ENCODE measurements at regions not wholly inside any gene's neighbourhood (a gene's known extent, or its start where the extent isn't known, plus 50 kb on each side); places are given as distances from the start of the nearest gene placed in this dataset.
"Not testable (repeated sequence)": the region's sequence is repeated elsewhere in the genome, so short reads cannot be mapped to it uniquely, and the experiment has no call there.

DNA sequence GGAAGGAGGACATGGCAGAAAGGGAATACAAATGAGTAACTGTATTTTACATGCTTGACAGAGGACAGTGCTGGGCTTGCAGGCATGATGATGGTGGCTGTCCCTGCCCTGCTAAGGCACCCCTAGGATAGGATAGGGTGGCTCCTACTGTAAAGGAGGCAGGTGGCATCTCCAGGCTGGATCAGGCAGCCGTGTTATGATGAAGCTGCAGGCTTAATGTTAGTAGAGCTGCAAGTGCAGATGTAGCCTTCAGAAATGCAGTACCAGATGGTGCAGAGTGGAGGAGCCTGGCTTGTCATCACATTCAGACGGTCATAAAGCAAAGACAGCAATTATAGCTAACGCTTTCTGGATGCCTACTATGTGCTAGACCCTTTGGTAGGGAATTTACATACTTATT, 287.9 kb upstream of the PODXL start:
- no peak for DNase-seq

- DNase-seq, result no peak
Measured at GRCh38 chr7:131843898-131844331, 287.5 kb upstream of the PODXL start.

GRCh38 chr7:131839967-131840690, 283.7 kb upstream of the PODXL start:
- no peak for DNase-seq

GRCh38 chr7:131836733-131837132, 280.3 kb upstream of the PODXL start:
- no peak for DNase-seq

- no peak for DNase-seq
Measured at GRCh38 chr7:131835141-131835540, 278.7 kb upstream of the PODXL start.

- DNase-seq, result no peak
Measured at GRCh38 chr7:131830681-131831080, 274.3 kb upstream of the PODXL start.

- no peak for DNase-seq
Measured at GRCh38 chr7:131829947-131830558, 273.6 kb upstream of the PODXL start.

DNA sequence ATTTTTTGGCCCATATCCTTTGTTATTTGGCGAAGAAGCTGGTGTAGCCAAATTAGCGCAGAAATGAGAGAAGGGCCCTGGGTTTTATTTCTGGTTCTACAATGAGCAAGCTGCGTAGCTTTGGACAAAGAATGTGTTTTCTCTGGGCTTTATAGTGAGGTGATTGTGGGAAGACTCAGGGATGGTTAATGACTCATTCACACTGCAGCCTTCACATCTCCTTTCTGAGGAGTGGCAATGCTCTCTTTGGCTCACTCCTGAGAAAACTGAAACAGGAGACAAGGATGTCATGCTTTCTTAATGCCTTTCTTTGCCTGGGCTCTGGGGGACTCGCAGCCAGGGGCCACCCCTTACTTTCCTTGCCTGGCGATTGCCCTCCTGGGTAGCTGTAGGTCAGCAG, 271.0 kb upstream of the PODXL start:
- no peak for DNase-seq

DNA sequence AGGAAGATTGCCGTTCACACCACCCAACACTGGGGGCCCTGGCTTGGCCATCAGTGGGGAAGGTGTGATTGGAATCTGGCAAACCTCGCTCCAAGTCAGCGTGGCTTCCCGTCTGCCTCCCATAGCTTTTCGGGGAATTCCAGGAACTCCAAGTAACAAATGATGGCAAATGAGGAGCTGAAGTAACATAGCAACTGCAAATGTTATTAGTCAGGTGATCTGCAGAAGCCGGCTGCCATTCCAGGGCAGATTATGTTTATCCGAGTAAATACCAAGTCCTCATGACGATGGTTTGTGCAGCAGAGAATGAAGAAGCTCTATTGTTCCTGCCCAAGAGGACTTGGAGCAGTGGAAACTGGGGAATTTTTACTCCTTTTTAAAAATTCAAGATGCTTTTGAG, 270.5 kb upstream of the PODXL start:
- DNase-seq, result no peak

DNA sequence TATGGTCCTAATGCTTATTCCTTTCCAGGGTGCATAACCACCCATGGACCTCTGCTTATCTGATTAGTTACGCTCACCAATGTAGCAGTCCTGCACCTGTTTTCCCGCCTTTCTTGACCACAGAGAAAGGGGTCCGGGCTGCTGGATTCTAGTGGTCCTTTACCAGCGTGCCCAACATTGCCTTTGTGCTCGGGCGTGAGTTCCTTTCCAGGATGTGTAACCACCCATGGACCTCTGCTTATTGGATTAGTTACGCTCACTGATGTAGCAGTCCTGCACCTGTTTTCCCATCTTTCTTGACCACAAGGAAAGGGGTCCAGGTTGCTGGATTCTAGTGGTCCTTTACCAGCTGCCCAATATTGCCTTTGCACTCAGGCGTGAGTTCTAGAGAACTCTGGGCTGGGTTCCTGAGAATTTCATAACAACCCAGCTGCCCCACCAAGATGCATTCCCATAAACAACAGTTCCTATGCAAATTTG, 267.6 kb upstream of the PODXL start:
- DNase-seq, result not testable (repeated sequence)

DNA sequence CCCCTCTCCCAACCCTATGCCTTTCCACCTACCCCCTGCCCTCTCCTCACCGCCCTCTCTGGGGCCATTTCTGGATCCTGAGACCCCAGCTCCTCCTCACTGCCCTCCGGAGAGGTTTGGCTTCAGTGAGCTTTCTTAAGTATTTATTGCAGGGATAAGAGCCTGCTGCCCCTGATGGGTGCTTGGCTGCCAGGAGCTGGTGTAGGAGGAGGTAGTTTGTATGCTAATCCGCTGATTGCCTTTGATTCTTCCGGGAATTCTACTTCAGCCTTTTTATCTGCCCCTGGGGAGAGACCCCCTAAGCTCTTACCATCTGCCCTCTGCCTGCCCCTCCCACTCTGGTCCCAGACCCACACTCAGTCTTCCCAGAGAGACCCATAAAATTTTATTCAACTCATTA, 263.5 kb upstream of the PODXL start:
- no peak for DNase-seq

DNA sequence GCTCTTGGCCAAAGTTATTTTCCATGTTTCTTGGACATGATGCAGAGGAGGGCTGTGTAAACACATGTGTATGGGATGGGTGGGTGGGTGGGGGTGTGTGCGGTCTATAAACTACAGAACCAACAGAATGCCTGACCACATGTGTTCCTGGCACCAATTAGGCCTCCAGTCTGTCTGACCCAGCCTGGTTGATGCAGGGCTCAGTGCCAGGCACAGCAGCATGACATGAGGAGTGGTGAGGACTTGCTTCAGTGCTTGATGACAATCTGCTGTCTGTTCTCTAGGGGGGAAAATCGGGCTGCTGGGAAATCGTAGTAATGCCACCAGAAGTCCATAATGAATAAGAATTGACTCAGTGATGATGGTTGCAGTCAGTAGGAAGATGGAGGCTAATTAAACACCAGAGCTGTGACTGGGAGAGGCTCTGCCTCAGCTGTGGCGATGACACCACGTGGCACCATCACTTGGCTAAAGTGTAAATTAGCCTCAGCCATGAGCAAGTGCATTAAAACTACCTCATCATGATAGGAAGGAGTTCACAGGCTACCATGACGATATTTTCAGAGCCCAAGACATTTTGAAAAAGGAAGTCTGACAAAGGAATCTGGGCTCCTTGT, 260.1 kb upstream of the PODXL start:
- DNase-seq, result no peak

DNA sequence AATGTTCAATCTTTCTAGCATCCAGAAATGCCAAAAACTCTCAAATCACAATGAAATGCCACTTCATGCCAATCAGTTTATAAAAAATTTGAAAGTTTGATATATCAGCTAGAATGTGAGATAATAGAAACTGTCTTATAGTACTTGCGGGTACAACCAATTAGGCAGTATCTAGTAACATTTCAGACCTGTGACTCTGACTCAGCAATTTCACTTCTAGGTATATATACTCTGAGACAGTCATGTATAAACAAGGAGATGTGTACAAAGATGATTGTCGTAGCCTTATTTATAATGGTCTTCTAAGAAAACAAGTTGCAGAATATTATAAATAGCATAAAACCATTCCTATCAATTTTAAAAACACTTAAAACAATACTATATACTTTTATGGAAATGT, 252.3 kb upstream of the PODXL start:
- DNase-seq, result no peak

DNA sequence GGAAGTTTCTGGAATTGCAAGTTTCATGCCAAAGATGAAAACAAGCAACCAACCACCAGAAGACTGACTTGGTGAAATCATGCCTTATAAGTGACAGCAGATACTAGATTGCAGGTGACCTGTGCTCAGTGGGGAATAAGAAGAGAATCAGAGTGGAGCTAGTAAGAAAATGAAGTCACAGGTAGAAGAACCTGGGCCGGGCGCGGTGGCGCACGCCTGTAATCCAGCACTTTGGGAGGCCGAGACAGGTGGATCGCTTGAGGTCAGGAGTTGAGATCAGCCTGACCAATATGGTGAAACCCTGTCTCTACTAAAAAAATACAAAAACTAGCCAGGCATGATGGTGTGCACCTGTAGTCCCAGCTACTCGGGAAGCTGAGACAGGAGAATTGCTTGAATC, 251.7 kb upstream of the PODXL start:
- DNase-seq, result not testable (repeated sequence)

DNA sequence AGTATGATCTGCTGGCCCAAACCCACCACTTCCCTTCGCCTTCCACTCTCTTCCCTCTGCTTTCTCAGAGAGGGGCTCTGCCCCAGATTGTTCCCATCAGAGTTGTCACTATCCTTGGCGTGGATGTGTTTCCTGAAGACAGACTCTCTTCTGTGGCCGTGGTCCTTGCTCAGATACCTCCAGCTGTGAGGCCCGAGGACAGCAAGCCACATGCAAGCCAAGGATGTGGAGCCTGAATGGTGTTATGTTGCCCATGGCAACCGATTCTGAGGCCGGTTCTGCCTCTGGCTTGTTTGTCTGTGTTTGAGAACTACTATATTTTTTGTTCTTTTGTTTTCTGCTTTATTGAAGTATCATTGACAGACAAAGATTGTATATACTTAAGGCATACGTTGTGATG, 247.4 kb upstream of the PODXL start:
- no peak for DNase-seq

DNA sequence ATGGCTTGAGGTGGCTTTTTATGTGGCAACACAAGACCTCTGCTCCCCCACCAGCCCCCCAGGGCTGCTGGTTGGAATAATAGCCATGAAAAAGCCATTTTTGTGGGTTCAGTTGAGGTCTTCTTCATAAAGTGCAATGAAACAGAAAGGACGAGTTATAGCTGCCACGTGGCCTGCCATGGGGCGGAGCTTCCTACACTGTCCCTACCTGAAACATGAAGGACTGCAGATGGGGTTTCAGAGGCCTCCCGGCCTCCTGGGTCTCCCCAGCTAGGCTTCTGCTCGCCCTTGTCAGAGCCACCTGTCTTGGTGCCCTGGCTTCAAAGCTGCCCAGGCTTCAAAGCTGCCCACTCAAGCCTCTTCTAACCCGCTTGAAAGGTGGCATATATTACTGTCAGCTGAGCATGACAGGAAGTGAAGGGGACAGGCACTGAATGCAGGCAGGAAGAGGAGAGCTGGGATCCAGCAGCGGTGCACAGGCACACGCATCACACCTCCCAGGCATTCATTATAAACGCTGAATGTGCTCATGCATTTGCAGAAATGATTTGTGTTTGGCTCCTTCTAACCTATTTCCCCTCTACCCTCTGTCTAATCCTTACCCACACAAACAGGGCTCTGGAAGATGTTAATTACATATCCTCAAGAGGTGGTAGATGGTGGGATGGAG, 245.9 kb upstream of the PODXL start:
- no peak for DNase-seq

- no peak for DNase-seq
Measured at GRCh38 chr7:131800531-131800930, 244.1 kb upstream of the PODXL start.

GRCh38 chr7:131800008-131800407, 243.6 kb upstream of the PODXL start:
- DNase-seq, result no peak

GRCh38 chr7:131797841-131798240, 241.4 kb upstream of the PODXL start:
- DNase-seq, result no peak

DNA sequence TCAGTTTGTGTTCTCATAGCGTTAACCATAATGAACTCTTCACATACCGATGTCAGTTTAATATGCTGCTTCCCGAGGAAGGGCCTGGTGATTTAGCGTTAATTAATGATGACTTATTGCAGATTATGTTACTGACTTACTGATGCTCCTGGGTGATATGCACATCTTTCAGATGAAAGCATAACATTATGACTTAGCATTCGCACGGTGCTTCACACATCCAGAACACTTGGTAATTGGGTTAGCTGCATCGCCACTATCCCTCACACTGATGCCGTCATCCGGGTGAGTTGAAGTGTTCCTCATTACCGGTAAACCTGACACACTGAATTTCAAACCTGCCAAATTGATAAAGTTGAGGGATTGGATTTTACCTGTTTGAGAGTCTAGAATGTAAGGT, 239.0 kb upstream of the PODXL start:
- no peak for DNase-seq

GRCh38 chr7:131792311-131792710, 235.9 kb upstream of the PODXL start:
- no peak for DNase-seq

GRCh38 chr7:131787101-131787500, 230.7 kb upstream of the PODXL start:
- no peak for DNase-seq

- DNase-seq, result no peak
Measured at GRCh38 chr7:131786204-131786603, 229.8 kb upstream of the PODXL start.

- no peak for DNase-seq
Measured at GRCh38 chr7:131778601-131779000, 222.2 kb upstream of the PODXL start.

Data from activated CD8-positive, alpha-beta memory T cell treated with anti-CD3 and anti-CD28 coated beads, Interleukin-2, amount 50 U/mL, for 4 hours (primary cell).